Mesenteric fat pad (tissue), 1 donor: ENCODE measurements at regions not wholly inside any gene's neighbourhood (a gene's known extent, or its start where the extent isn't known, plus 50 kb on each side); places are given as distances from the start of the nearest gene placed in this dataset.
"Not testable (repeated sequence)": the region's sequence is repeated elsewhere in the genome, so short reads cannot be mapped to it uniquely, and the experiment has no call there.

Source experiments
- DNase-seq: peaks from one replicate; pipeline ENCODE4 v3.0.0-alpha.2; 2020; ENCODE audit warnings: low spot score
- donor health status: DM: yes; HTN: yes; CAD: no.

DNA sequence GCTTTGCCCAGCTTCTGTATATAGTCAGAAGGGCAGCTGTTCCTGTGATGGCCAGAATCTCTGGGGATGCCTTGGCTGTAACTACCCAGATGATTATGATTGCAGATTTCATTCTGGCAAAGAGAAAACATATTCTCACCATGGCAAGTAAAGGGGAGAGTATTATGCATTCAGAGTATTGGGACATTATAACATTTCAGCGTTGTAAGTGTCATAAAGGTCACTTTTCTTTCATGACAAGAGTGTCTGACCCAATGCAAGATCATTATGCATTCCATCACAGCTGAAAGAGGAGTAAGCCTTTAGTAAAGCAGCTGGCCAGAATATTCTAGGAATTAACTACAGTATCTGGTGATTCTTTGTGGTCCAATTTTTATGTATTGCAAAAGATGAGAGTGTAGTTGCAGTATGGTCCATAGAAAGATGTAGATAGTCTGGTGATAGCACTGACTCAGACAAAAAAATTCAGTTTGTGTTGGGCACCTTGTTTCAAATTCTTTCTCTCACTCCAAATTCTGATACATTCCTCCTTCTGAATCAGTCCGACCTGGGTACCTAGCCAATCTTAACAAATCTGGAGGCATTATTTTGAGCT is 2366.3 kb downstream of the PCDH7 start:
- DNase-seq, result no peak

DNA sequence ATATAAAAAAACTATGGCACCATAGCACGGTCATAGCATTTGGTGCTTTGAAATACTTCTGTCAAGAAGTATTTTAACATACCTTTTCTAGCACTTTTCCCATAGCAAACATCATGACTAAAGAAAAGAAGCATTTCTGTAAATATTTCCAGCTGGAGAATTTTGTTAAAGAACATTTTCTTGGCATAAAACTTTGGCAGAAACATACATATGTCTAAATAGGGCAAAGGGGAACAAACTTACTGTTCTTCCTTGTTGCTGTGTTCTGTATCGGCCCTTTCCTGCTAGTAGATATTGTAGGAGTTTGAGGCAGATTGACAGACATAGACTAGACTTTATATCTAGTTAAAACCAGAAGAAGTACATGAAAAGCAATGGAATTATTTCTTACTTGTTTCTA is 2368.5 kb downstream of the PCDH7 start:
- no peak for DNase-seq

DNA sequence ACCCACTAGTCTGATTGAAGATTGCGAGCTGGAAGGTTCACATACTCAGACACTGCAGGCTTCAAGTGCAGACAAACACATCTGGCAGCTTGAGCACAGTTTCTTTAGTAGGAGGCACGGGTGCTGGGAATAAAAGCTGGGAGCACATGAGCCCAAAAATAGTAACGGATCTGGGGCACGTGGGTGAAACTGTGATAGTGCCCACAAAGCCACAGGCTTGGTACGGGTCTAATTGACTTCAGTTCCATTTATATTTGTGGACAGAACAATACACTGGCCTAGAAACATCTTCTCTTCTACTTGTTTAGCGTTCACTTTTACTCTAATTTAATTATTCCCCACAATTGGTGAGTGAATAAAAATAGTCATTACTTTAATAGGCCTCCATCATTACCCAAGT is 2370.7 kb downstream of the PCDH7 start:
- DNase-seq, result no peak

DNA sequence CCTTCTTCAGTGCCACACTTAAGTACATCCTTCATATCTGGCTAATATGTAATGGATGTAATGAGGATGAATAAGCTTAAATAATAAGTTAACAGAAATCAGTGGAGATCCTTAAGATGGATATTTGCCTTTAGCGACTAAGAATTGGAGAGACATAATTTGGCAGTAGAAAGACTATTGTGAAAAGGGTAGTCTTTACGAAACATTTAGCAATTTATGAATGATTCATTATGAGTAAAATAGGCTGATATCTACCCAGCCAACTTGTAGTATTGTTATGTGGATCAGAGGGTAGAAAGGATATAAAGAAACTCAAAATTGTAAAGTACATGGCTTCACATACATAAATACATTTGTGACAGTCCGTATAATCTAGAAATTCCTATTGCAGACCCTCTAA is 2371.8 kb downstream of the PCDH7 start:
- no peak for DNase-seq

DNA sequence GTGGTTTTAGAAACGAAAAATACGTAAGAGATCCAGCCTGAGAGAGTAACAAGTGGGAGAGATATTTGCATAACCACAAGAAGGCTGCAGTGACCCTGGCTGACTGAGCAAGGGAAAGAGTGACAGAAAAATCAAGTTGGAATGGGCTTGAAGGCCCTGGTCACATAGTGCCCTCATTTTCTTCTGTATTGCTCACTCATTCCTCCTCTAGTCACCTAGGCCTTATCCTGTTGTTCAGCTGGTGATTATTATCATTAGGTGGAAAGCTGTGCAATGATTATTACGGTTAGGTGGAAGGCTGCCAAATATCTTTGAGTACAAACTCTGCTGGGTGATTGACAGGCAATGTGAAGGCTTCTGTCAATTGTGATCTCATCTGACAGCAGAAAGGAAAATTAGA is 2384.1 kb downstream of the PCDH7 start:
- DNase-seq, result no peak

DNA sequence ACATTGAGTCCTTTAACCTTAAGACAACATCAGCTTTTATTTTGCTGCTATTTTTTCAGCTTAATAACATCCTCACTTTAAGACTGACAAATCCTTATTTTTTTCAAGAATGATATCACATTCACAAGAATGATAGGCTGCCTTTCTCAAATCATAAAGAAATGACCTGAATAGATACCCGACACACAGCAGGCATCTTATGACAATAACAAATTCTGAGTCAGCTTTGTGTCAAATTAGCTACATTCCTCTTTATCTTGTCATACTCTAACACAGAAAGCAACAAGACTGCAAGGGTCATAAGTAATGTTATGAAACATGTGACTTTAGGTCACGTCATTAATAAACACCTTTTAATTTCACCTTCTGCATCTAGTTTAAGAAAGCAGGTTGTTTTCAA is 2387.6 kb downstream of the PCDH7 start:
- DNase-seq, result no peak

DNA sequence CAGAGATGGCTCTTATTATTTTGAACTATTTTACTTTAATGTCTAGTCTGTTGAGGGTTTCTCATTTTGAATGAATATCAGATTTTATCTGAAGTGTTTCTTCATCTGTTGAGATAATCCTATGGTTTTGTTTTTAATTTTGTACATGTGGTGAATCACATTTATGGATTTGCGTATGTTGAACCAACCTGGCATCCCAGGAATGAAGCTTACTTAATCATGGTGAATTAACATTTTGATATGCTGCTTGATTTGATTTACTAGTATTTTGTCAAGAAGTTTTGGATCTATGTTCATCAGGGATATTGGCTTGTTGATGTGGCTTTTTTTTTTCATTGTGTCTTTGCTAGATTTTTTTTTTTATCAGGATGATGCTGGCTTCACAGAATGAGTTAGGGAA is 2390.9 kb downstream of the PCDH7 start:
- DNase-seq, result no peak

DNA sequence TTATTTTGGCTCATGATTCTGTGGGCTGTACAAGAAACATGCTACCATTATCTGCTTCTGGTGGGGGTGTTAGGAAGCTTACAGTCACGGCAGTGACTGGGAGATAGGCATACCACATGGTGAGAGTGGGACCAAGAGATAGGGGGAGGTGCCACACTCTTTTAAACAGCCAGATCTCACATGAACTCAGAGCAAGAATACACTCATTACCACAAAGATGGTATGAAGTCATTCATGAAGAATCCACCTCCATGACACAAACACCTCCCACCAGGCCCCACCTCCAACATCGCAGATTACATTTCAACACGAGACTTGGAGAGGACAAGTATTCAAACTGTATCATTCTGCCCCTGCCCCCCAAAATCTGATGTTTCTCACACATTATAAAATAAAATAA is 2396.7 kb downstream of the PCDH7 start:
- no peak for DNase-seq

DNA sequence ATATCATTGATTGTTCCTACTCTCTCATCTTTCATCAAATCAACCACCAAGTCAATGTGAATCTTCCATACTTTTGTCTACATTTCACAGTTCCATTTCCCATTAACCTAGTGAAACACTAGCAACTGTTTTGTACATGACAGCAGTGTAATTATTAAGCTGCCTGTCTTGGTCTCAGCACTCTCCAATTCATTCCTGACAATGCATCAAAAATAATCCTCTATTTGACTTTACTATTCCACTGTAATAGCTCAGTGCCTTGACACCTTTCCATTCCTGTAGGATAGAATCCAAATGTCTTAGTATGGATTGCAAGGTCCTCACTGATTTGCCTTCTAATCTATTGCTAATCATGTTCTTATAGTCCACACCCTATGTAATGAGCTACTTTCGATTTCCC is 2405.8 kb downstream of the PCDH7 start:
- DNase-seq, result no peak

DNA sequence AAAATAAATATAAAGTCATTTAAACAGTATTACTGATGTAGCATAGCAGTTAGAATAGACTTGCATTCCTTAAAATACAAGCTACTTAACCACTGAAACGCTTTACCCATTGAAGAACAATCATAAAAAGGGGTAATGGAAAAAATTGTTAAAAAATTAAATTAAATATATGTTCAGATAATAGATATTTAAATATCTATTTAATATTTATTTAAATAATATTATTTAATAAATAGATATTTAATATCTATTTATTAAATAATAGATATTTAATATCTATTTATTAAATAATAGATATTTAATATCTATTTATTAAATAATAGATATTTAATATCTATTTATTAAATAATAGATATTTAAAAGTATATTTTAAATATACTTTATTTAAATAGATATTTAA is 2410.5 kb downstream of the PCDH7 start:
- not testable (repeated sequence) for DNase-seq

DNA sequence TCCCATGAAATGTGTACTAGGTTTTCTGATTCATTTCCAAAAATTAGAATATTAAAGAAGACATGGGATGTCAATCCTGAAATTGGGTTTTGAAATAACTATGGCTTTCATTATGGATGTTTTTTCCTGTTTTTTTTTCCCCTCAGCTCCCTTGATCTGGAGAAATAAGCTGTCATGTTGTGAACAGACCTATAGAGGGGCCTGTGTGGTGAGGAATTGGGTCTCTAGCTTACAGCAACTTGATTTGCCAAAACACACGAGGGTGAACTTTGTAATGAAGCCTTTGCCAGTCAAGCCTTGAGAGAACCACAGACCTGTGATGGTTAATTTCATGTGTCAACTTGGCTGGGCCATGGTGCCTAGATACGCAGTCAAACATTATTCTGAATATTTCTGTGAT is 2413.6 kb downstream of the PCDH7 start:
- DNase-seq, result no peak

DNA sequence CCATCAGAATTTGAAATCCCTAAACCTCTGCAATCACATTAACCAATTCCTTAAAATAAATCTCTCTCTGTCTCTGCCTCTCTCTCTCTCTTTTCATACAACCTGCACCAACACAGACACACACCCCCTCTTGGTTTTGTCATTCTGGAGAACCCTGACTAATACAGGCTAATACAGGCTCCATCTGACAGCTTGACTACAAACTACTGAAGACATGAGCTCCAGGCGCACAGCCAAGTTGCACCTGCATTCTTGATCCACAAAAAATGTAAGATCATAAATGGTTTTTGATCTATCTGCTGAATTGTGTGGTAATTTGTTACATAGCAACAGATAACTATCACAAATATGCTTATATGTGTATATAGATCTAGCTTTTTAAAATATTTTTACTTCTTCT is 2414.2 kb downstream of the PCDH7 start:
- DNase-seq, result no peak

DNA sequence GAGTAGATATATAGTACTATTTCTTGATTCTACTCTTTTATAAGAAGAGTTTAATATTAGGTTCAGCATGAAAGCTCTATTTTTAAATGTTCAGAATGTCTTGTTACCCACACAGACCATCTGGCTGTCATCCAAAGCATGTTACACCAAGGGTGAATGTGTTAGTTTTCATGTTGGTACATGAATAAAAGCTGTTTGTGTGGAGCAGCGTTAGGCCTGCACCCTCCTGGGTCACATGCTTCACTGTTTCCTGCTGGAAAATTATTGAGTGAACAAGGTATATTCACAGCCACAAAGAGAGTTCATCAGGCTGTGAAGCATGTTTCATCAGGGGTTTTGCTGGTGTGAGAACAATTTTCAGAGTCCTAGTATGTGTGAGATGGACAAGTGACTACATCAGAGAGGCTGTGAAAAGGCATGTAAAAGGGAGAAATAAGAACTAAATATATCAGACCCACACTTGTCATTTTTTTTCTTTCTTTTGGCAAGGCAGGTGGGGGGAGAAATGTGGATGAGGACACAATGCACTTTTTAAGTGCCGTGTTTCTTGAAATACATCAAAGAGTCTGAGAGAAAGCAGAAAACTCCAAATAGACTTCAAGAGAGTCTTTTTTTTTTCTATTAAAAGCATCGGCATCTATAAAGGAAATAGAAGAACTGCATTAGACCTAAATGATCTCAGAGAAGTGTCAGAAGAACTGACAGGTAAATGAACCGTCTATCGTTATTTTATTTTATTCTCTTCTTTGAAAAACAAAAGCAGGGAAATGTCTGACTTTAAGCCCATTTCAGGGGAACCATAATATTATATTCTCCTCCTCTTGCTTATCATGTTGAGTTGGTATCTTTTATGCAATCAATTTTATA is 2429.7 kb downstream of the PCDH7 start:
- DNase-seq, result no peak

DNA sequence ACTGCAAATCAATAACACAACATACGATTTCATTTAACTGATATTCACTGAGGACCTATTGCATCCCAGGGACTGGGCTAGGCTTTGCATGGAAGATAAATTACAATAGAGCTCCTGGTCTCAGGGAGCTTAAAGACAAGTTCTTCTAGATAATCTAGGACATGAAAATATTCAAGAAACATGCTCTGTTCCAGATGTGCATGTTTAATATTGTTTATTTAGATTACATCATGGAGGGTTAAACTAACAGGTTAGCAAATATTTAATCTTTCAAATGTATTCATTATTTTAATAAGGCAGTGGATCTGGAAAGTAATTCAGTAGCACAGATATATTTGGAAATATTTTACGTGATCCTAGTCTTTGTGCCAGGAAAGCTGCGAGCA is 2430.3 kb downstream of the PCDH7 start:
- DNase-seq, result no peak

DNA sequence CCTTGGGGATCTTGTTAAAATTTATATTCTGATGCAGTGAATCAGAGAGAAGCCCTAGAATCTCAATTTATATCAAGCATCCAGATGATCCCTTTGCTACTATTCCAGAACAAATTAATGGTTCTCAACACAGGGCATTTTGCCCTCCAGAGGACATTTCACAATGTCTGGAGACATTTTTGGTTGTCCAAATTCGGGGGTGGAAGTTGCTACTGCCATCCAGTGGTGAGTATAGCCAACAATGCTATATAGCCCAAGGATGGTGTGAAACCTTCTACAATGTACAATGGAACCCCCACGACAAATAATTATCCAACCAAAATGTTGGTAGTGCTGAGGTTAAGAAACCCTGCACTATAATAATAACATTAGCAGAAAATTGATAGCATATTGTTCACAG is 2440.0 kb downstream of the PCDH7 start:
- no peak for DNase-seq

DNA sequence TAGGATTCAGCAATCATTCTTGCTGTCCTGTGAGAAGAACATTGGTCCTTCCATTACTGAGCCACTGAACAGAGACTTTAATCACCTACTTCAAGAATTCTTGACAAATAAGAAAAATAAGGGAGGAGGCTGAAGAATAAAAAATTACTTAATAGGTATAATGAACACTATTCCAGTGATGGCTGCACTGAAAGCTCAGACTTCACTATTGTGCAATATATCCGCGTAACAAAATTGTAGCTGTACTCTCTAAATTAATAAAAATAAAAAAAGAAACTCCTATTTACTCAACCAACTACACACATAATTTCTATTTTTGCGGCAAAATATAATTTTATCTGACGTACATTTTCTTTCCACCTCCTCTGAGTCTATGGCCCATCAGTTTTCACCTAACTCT is 2441.0 kb downstream of the PCDH7 start:
- DNase-seq, result no peak

DNA sequence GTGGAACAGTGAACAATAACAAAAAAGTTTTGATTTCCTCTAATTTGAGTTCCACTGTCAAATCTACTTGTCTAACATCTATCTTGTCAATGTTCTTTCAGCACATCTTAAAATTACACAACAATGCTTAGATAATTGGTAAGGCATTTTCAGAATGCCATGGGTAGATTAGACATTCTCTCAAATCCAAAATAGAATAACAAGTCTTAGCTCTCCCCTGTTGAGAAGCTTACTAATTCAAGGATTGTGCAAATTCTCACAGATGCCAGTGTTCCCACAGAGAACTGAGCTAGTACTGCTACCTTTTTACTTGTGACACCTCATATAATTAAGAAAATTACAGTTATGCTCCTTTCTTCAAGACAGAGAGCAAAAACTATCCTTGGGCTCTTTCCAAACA is 2442.0 kb downstream of the PCDH7 start:
- DNase-seq, result no peak

DNA sequence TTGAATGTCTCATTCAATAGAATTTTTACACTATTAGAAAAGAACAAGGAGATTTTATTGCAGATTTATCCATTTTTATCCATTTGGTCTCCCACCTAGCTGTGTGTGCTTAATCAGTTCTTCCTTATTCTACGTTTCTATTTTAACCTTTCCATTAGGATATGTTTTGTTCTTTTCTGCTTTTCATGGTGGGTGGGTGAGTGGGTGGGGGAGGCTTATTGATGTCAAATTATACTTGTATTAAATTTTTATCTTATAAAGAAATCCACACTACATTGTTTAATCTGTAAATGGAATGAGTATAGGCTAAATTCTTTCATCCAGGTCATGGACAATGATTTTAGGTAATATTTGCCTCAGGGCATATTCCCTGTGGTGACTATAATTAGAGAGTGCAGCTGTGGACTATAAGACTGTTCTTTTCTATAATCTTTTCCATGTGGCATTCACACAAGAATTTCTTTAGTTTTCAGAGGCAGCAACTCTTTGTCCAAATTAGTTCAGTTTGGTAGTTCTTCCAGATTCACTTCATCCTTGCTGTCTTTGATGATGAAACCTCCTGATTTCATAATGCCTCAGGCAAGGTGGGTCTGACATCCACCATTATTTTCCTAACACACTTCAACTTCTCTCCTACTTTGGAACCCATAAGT is 2451.8 kb downstream of the PCDH7 start:
- DNase-seq, result no peak

DNA sequence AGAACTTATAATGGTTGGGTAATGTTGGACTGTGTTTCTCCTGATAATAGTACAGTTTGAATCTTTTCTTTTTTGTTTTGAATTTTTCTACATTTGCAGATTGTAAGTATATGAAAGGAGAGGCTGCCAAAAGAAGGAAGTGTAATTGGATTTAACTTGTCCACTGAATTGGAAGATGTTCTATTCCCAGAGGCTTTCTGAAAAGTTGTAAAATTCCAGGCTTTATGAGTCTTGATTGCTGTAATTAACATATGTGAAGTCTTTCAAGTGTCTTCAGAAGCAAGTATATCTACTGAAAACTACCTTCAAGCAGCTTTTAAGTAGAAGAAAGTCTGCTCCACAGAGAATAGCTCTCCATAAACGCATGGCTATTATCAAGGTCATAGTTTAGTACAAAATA is 2456.4 kb downstream of the PCDH7 start:
- no peak for DNase-seq

DNA sequence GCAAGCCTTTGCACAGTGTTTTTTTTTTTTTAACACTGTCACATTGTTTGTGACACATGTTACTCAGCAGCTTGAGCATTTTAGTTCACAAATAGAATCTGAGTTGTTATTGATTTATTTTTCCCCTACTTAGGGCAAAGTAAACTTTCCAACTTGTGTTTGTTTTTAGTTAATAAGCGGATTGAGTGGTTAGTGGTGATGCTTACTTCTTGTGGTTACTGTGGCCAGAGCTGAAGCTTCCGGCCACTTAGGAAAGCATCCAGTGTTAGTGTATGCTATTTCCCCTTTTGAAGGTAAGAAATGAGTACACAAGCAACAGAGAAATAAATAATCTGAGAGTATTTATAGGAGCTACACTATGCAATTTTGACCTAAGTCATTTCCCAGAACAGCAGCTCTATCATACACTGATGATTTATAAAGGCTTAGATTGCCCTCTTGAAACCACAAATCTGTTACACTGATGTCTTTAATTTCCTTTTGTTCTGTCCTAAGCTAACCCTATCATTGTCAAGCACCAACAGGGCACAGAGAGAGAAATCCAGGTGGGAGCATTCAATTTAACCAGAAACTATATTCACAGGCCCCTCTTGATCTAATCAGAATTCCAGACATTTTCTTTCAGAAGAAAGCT is 2464.6 kb downstream of the PCDH7 start:
- DNase-seq, result no peak

DNA sequence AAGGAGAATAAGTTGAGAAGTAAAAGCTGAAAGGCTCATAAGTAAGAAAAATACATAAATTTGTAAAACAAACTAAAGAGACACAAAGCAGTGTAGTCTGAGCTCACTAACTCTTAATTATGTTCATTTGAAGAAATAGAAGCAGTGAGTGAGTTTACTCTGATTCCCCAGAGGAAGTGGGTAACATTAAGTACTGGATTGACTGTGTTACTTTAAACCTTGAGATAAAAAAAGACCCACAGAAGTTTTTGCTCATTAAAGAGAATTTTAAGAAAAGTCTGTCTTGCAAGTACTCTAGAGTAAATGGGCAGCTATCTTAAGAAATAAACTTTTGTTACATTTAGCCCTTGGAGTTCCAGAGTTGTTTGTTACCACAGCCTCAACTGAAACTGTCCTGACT is 2466.9 kb downstream of the PCDH7 start:
- no peak for DNase-seq

DNA sequence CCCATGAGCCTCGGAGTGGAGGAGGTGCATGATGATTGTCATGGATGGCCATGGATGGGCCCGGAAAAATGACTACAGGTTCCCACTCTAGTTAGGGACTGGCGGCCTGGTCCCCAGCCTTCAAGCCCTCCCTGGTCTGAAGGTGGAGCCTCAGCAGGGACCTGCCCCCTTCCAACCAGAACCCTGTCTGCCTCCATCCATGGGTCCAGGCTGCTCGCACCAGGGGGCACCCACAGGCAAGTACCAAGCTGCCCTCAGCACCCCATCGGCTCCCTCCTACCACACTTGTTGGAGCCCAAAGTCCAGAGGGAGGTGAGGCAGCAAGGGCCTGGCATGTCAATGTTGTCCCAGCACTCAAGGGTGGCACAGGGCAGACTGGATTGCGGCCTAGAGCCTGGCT is 2468.6 kb downstream of the PCDH7 start:
- no peak for DNase-seq
